HG03342 (cell line): ENCODE measurements at regions not wholly inside any gene's neighbourhood (a gene's known extent, or its start where the extent isn't known, plus 50 kb on each side); places are given as distances from the start of the nearest gene placed in this dataset.

Source experiments
- ATAC-seq: cut with Tn5 transposase; IDR thresholded peaks from one replicate; pipeline ENCODE4 v1.9.1; 2021; ENCODE audit warnings: mild to moderate bottlenecking, moderate library complexity; ENCODE audit not compliant: unreplicated experiment

DNA sequence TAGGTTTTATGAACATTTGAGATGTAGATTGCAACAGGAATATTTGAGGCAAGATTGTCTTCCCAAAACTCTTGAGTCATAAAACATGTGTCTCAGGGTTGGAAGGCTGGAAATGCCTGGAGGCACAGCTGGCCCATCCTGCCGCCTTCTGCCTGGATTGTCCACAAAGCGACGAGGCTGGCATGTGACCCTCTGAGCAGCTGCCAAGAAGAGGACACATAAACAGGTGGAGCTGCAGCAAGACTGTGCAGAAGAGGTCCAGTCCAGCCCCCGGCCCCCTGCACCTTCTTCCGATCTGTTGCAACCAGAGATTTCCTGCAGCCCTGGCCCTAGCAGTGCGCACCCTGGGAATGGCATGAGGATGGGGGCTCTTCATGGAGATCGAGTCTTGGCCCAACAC is 101.9 kb upstream of the BCOR start:
- no peak for ATAC-seq

DNA sequence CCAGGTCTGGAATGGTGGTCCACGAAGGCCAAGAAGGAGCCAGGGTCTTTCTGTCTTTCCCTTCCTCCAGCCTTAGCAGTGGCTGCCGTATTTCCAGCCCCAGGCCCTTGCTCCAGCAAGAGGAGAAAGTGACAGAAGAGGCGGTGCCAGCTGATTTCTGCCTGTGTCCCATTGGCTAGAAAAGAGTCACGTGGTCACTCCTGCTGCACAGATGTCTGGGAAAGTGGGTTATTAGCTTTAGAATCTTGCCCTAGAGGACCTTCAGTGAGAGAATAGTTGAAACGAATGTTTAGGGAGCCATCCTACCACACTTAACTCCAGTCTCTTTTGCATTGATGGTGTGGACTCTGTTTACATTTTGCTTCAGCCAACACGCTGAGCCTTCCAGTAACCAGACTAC is 99.3 kb upstream of the BCOR start:
- ATAC-seq: no peak

DNA sequence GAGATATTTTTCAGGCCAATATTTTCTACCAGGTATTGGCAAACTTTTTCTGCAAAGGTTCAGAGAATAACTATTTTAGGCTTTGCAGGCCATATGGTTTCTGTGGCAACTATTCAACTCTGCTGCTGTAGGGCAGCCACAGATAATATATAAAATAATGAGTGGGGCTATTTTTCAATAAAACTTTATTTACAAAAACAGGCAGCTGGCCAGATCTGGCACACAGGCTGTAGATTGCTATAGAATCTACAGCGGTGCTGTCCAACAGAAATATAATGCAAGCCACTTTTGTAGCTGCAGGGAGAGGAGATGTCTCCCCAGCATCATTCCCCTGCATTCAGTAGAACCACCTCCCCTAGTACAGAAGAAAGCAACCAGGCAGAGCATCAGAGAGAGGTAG is 97.6 kb upstream of the BCOR start:
- ATAC-seq: no peak

- ATAC-seq: no peak
Measured at GRCh38 chrX:40192196-40192595, 94.4 kb upstream of the BCOR start.

GRCh38 chrX:40189637-40190036 is 91.9 kb upstream of the BCOR start:
- no peak for ATAC-seq

DNA sequence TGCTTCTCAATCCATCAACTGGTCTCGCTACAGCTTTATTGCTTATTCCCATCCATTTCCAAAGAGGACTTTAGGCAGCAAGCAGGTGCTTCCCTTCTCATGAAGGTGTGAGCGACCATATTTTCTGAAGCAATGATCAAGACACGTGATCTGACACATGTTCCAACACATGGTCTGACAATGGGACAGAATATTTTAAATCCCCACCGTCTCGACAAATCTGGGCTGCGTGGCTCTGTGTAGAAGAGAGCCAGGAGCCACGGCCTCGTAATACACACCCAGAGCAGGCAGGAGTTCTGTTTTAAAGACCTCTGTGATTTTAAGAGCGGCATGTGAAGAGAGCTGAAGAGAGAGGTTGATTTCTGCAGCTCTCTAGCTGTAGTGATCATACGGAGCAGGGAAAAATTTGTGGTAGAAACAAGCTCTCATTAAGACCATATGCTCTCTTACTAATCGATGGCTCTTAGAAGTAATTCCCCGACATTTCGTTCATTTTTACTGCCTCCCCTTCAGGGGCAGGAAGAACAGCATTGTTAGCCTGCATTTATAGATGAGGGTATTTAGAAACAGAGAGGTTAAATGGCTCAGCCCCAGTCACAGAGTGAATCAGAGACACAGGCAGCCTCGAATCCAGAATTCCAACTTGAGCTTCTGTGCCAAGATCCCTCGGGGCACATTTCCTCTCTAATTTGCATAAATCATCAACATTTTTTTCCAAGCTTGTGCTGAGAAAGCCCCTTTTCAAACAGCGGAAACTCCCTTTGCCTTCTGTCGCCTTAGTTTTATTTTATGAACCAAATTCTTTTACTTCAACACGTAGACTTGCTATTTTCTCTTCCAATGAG is 91.0 kb upstream of the BCOR start:
- ATAC-seq: no peak

DNA sequence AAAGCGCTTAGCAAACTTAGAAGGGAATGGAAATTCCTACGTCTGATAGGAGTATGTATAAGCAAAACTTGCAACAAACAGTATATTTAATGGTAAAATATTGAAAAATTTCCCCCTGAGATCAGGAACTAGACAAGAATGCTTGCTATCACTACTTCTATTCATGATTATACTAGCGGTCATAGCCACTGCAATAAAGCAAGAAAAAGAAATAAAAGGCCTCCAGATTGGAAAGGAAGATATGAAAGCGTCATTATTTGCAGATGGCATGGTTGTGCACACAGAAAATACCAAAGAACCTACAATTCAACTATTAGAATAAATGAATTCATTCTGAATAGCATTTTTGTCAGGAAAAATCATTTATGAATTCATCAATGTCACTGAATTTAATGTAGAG is 87.2 kb upstream of the BCOR start:
- no peak for ATAC-seq

- ATAC-seq: no peak
Measured at GRCh38 chrX:40182615-40183014, 84.9 kb upstream of the BCOR start.

DNA sequence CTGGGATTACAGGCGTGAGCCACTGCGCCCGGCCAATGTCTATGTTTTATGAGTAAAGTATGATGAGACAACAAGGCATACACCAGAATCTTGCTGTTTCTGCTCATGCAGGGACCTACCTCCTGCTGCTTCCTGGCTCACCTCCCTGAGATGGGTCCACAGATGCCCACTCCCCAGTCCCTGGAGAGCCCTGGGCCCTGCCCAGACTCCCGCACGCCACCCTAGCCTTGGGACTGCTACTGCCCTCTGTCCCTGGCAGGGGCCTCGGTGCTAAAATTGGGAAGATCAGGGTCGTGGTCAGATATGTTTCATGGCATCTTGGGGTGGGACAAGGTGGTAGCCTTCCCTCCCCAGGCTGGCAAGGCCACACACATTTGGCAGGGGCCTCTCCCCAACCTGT is 84.3 kb upstream of the BCOR start:
- no peak for ATAC-seq

GRCh38 chrX:40179283-40179682 is 81.5 kb upstream of the BCOR start:
- no peak for ATAC-seq

DNA sequence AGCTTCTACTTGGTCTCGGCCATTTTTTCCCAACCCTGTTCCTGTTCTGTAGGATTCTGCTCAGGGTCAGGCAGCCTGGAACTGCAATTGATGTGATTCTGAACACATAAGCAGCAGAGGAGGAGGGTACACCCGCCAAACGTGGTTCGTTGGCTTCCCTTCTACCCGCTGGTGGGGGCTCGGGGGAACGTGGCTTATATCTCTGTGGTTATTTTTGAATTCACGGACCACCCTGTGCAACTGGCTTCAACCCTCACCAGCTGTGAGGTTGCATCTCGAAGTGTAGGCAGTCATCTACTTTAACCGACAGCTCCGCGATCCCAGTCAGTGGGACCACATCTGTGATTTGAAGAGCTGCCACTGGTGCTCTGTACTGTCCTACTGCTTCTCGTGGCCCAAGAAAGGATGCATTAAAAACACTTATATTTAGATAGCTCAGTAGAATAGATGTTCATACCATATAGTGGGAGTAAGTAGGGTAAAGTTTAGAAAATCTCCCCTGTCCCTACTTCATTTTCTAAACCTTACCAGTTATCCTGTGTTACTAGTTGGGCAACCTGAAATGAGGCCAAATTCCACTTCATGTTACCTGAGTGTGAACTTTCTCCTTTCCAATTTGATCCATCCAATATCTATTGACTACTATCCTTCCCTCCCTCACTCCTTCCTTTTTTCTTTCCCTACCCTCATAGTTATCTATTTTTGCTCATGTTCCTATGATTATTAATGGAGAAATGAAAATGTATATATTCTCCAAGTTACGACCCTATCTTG is 80.4 kb upstream of the BCOR start:
- ATAC-seq: no peak

GRCh38 chrX:40177489-40177888 is 79.7 kb upstream of the BCOR start:
- ATAC-seq: no peak

GRCh38 chrX:40177117-40177430 is 79.3 kb upstream of the BCOR start:
- ATAC-seq: peak; percentile 10

DNA sequence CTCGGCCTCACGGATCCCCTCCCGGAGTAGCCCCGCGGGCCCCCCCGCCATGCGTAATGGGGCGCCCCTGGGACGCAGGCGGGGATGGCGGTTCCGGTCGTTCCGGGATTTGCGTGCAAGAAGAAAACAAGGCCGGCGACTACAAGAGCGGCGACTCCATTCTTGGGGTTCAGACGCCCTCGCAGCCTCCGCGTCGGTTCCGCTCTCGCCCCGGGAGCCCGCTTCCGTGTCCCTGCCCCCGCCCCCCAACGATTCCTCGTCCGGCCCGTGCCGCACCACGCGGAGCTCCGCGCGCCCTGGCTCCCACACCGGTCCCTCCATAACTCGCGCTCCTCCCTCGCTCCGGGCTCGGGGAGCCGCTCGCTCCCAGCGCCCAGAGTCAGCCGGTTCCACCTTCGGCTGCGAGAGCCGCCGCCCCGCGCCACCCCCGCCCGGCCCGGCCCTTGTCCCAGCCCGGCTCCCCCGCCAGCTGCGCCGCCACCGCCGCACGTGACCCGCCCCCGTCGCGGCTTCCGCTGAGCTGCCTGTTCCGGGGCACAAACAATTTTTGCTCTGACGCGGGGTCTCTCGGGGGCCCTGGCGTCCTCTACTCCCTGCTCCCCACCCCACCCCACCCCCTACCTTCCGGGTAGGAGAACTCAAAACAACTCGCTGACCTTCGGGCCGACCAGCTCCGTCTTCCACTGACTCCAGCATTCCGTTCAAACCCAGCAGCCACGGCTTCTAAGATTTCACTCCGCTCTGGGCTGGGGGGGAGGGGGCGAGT is 78.8 kb upstream of the BCOR start:
- ATAC-seq: peak; percentile 18

GRCh38 chrX:40175511-40176350 is 78.0 kb upstream of the BCOR start:
- peak; percentile 24 for ATAC-seq

GRCh38 chrX:40174854-40175510 is 77.2 kb upstream of the BCOR start:
- no peak for ATAC-seq

GRCh38 chrX:40174001-40174853 is 76.5 kb upstream of the BCOR start:
- ATAC-seq: no peak

DNA sequence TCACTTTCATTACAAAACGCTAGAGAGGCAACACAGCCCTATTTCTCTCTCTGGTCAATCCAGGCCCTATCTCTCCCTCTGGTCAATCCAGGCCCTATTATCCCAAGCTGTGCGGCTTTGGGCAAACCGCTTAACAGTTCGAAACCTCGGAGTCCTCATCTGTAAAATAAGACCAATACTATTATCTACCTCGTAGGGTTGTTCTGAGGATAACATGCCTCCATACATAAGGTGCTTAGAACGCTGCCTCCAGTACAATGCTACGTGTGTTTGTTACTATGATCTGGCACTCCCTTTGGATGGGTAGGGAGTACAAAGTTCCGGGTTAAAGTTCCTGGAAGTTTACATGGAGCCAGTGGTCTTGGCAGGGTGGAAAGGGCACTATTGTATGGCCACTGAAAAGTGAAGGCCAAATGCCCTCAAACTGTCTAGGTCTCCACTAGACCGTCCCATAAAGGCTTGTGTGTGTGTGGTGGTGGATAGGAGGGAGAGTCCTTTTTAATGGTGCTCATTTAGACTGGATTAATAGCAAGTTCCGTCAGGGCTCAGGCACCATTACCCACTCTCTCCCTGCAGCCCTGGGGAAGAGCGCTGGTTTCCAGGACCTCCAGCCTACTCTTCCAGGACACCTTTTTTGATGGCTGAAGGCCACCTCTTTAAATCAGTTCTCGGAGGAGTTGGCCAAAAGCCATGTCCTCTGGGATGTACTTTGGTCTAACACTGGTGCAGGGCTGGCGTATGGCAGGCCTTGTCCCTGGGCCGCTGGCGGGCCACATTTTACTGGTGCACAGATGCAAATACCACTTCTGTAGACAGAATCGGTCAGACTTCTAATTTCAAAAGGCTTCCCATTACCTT is 75.6 kb upstream of the BCOR start:
- no peak for ATAC-seq
